CD4-positive, alpha-beta T cell treated with Interleukin-17A for 1 hour (primary cell): ENCODE measurements at regions not wholly inside any gene's neighbourhood (a gene's known extent, or its start where the extent isn't known, plus 50 kb on each side); places are given as distances from the start of the nearest gene placed in this dataset.
A peak's percentile ranks its signal among the peaks of the same experiment; 100 is the strongest.
"Not testable (repeated sequence)": the region's sequence is repeated elsewhere in the genome, so short reads cannot be mapped to it uniquely, and the experiment has no call there.

Source experiments
- DNase-seq: peaks from one replicate; pipeline ENCODE4 v3.0.0-alpha.2; 2020

DNA sequence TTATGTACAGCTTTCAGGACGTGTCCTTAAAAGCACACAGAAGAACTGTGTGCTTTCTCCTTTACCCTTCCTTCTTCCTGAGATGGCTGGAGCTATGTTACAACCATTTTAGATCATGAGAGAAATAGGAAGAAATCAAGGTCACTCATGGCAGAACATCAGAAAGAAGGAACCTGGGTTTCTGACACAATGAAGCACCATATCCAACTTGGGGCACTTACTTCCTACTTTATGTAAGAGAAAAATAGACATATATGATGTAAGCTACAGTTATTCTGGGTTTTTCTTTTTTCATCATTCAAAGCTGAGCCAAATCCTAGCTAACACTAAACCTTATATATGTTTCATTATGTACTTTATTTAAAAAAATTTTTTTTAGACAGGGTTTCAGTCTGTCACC lies 79.5 kb downstream of the FAM161A start:
- no peak for DNase-seq

DNA sequence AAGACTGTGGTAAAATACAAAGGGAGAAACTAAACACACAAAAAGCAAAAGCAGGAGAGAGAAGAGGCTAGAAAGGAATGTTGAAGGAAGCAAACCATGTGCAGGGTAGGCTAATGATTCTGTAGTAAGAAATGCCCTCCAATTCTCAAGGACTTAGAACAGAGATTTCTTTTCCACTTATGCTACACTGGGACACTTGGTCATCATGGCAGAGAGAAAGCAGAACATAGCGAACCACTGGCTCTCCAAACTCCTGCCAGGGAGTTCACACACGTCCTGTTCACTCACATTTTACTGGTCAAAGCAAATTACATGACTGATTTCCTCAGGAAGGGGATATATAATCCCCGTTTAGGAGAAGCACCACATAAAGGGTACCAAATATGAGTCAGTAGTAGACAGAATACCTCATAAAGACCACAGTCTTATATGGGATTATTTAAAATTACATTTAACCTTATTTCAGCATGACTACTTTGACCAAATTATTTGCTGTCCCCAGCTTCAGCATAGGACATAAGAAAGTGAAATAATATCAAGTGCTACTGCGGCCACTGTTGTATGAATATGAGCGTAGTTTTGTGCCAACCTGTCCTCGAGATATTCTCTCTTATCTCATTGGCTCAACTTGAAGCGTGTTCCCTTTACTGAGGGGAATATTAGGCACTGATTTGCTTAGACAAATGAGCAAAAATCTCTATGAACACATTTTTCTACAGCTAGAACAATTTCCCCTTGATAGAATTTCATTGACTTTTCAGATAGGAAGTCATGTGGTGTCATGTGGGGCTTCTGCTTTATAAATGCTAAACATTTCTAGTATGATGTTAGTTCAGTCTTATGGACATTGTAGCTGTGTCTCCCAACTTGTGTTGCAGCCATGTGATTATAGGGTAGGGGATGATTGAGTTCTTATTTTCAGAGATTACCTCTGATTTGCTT lies 81.7 kb downstream of the FAM161A start:
- no peak for DNase-seq

DNA sequence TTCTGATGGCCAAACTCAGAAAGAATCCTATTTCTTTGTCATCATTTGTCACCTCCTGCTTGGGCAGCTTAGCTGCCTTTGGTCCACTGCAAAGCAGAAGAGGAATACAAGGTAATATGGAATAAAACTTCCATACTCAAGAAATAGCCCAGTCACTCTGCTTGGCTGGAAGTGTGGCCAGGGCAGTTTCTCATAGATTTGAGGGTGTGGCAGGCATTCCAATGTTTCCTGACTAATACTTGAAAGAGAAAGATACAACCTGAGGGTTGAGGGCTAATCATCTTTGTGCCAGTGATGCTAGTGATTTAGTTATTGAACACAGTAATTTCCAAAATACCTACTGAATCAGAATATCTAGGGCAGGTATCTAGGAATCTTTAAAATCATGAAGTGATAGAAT lies 83.1 kb downstream of the FAM161A start:
- no peak for DNase-seq

DNA sequence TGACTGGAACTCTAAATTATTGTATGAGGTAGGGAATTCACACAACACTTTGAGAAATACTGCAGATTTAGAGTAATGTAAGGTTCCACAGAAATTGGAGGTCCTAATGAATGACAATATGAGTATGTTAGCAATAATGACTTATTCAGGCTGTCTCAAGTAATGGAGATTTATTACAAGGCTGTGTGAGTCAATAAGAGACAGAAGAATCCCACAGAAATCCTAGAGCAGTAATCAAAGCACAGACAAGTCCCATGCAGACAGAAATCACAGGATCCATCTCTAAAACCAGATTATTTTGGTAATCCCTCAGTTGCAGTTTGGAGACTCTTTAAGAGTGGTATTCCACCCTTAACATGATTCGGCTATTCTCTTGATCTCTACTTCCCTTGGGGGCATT lies 83.6 kb downstream of the FAM161A start:
- no peak for DNase-seq

DNA sequence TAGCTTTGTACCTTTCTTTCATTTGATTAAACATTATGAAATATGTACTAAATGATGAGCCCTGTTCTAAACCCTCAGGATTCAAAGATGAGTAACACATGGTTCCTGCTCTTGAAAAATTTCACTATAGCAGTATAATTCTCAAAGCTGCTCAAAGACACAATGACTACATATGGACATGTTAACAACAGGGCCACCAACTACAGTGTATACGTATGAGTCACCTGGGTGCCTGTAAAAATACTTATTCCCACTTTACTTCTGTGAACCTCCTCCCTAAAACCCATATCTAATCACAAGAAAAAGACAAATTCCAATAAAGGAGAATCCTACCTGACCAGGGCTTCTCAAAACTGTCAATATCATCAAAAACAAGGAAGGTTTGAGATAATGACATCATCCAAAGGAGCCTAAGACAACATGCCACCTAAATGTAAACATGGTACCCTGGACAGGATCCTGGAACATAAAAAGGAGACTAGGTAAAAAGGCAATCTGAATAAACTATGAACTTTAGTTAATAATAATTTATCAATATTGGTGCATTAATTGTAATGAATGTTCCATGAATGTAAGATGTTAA lies 84.7 kb downstream of the FAM161A start:
- no peak for DNase-seq

DNA sequence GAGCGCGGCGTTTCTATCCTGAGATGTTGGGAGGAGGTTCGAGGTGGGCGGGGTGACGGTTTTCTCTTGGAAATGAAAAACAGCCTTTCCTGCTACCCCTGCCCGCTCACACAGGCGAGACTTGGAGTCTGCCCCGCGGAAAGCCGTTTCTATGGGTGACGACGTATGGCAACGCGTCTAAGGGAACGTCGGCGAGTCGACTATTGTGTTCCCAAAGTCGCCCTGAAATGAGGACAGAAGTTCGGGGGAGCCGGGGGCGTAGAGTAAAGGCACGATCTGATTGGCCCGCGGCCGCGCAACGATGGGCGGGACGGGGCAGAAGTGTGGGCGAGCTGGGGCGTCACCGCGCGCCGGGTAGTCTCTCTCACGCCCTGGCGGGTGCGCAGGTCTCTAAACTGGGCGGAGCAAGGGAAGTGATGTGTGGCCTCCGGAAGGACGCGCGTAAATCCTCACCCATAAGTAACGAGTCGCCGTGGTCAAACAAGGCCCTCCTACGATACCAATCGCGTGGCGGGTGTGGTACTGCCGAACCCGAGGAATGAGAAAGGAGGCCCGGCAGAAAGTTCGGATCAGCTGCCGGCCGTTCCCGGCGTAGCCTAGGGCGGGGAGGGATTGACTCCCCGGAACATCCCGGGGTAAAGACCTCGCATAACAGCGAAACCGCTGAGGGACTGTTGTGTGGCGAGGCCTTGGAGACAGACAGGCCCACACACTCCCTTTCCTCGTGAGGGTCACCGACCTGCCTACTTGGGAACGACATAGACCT lies 89.6 kb downstream of the FAM161A start:
- DNase-seq, result peak; percentile 98

DNA sequence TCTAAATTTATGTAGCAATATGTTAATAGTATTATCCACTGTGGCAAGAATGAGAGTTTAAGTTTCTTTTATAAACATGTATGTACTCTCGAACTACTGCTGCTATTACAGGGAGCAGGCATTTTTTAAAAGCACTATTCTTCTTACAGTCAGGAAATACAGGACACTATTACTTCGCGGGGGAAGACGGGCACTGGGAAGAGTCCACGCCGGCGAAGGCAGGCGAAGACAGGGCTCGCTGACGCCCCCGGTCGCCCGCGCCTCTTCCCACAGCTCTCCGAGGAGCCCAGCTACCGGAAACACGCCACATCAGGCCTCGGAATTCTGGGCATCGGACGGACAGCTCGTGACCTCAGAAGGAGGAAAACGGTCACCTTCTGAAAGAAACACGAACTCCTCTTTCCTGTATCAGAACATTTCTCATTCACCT lies 90.2 kb downstream of the FAM161A start:
- DNase-seq, result no peak

DNA sequence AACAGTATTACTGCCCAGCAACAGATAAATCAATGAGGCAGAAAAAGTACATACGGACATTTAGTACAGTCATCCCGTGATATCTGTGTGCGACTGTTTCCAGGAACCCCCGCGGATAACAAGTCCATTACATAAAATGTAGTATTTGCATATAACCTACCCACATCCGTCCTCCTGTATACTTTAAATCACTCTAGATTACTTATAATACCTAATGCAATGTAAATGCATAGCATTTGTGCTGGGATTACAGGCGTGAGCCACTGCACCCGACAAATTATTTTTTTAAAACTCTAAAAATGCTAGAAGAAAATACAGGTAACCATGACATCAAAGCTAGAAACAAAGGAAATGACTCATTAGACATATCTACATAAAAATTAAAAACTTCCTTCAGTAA lies 91.6 kb downstream of the FAM161A start:
- peak; percentile 51 for DNase-seq

DNA sequence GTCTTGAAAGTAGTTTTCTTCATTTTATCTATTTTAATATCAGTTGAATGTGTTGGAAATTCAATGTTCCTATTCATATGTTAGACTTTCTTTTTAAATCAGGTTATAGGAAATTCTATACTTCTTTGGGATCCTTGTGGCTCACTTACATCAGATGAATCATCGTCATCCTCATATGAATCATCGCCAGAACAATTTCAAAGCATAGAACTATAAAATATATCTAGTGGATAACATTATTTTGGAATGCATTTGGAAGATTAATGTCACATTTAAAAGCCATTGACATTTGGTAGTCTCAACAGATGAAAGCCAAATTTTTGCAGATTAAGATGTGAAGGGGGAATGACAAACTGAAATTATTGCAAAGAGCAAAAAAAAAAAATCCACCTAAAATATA lies 94.1 kb downstream of the FAM161A start:
- DNase-seq, result no peak

DNA sequence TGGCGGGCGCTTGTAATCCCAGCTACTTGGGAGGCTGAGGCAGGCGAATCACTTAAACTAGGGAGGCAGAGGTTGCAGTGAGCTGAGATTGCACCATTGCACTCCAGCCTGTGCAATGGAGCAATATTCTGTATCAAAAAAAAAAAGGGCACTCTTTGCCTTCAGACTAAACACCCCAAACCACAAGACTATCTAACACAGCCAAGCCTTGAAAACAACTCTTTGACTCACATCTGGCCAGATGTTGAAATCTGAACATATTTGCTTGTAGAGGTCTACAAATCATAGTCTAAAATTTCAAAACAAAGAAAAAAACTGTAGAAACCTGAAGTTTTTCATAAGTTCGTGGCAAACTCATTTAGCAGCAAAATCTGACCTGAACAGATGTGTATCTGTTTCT lies 94.9 kb downstream of the FAM161A start:
- DNase-seq, result no peak

DNA sequence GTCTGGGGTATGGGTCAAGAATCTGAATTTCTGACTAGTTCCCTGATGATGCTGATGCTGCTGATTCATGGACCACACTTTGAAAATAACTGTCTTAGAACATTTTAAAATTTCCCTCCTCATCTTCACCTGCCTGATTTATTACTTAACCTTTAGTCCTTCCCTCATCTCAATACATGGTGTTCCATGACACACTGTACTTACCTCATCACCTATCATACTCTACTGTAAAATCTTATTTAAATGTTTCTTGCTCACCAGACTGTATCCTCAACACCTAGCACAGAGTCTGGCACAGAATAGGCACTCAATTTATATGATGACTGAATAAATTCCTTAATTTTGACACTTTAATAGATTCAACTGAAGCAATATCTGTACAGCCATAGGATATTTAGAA lies 95.7 kb downstream of the FAM161A start:
- DNase-seq, result no peak

DNA sequence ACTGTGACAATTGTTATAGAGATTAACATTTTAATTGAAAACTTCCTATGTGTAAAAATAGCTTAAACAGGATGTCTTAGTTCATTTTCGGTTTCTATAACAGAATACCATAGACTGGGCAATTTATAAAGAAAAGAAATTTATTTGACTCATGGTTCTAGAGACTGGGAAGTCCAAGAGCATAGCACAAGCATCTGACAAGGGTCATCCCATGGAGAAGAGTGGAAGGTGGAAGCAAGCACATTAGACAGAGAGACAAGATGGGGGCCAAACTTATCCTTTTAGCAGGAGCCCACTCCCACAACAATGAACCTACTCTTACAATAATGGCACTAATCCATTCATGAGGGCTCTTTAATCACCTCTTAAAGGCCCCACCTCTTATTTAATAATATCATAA lies 100.3 kb downstream of the FAM161A start:
- DNase-seq, result no peak

DNA sequence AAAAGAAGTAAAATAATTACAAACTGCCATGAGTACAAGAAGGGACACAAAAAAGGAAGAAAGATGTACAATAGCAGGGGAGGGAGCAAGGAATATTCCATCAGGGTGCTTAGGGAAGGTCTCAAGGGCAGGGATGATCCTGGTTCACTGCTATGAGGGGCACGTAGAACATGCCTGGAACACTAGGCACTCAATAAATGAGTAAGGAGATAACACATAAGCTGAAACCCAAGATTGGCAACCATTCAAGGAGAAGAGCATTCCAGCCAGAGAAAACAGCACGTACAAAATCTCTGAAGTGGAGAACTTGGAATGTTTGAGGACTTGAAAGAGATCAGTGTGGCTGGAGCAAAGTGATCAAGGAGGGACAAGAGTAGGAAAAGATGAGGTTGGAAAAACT lies 103.2 kb downstream of the FAM161A start:
- DNase-seq, result no peak

DNA sequence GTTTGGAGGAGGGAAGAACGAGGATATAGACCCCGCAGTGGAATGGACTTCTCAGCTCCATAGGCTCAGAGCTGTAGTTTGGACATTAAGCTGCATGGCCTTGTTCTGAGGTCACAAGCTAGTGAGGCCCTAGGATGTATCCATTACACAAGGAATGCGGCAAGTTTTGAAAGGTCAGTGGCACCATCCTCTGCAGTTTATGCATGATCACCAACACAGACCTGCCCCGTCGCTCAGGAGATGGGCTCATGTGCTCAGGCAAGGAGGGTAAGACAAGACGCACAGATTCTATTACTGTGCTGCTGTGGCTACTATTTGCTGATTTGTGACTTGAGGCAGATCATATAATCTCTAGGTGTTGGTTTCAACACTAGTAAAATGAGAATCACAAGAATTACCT lies 110.9 kb downstream of the FAM161A start:
- DNase-seq, result no peak

DNA sequence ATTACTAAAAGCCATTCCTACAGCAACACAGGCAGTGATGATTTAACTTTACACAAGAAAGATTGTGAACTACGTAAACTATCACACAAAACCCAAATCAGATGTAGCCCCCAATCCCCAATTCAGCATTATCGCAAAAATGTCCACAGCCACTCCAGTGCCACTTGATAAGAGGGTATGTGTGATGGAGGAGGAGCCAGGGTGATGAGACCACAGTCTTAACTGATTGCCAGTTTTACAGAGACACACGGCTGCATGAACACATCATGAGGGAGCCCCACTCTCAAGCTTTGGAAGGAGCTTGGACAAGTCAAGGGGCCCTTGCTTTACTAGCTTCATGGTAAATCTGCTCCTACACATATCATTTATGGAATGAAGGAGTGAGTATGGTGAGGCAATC lies 116.0 kb downstream of the FAM161A start:
- no peak for DNase-seq

DNA sequence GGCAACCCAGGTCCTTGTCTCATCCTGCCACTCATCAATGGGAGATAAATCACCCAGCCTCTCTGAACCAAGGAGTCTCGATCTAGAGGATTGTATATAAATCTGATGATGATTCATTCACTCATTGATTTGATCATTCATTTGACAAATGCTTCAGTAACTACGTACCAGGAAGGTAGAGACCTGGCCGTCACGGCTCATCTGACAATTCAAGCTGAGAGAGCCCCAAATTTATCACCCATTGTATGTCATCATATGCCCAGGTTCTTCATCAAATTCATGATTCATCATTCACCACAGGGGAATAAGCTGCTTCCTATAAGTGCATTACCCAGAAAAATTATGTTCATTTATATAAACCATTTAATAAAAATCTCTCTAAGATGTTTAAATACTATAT lies 116.9 kb downstream of the FAM161A start:
- no peak for DNase-seq

DNA sequence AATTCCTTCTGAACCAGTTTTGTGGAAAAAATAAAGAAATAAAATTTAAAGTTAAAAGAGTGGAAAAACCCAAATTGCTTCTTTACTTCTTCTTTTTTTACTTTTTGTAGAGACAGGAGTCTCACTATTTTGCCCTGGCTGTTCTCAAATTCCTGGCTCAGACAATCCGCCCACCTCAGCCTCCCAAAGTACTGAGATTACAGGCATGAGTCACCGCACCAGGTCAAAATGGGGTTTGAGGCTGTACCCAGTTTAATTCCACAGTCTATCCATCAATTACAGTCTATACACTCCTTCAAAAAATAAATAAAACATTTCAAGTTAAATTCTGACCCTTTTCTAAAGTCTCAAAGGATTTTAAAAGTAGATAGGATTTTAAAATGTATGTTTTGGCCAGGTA lies 120.3 kb downstream of the FAM161A start:
- no peak for DNase-seq

DNA sequence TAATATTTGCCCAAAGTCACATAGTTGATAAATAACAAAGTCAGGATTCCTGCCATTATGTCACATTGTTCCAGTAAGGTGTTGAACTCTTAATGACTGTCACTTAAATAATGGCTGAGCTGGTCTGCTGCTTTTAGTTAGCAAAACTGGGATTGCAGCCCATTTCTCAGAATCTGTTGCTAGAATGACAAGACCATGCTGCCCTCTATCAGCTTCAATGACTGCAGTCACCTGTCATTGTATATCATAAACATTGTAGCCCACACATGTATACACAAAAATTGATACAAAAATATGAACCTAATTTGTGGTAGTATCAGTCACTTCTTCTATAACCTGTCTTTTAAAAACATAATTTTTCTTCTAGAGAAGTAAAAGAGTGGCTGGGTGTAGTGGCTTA lies 121.1 kb downstream of the FAM161A start:
- DNase-seq, result no peak

DNA sequence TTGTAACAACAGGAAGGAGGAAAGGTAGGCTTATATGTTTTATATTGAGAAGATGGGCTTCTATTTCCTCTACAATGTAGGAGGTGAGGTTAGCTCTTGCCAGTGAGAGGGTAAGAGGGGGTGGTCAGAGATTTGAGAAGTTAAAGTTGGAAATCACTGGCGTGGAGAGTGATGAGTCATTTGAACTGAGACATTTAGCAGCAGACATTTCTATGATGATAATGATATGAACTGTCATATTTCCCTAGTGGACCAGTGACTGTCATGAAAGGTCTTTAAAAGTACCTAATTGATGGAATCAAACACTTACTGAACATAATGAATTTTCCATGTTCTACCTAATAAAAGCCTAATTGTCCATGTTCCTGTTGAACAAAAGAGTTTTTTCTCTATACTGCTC lies 126.1 kb downstream of the FAM161A start:
- DNase-seq, result no peak

DNA sequence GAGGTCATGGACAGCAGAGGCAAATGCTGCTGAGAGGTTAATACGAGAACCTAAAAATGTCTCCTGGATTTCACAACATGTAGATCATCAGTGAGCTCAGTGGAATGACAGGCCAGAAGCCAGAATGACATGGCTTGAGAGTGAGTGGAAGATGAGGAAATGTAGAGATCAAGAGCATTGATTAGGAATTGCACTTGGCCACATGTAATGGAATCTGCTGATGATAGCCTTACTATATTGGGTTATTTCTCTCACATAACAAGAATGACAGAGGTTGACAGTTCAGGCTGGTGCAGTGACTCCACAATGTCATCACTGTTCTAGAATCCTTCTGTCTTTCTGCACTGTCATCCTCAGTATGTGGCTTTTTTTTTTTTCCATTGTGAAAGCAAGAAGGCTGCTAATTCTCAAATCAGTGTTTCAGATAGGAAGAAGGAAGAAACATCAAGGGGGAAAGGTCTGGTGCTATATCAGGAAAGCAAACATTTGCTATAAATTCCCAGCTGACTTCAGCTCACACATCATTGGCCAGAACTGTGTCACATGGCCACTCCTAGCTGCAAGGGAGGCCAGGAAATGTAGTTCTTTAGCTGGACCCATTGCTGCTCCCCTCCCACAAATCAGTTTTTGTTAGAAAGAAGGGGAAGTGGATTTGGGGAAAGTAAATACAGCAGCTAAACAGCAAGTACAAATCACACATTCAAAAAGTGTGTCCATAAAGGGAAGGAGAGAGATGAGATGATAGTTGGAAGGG lies 127.2 kb downstream of the FAM161A start:
- DNase-seq, result no peak

DNA sequence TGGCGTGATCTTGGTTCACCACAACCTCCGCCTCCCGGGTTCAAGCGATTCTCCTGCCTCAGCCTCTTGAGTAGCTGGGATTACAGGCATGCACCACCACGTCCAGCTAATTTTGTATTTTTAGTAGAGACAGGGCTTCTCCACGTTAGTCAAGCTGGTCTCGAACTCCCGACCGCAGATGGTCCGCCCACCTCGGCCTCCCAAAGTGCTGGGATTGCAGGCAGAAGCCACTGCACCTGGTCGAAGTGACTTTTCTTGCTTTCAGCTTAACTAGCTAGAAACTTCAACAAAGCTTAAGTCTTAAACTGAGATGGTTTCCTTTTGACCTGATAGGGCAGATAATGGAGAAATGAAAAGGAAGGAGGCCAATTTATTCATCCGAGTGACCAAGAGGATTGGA lies 130.5 kb downstream of the FAM161A start:
- DNase-seq, result not testable (repeated sequence)

DNA sequence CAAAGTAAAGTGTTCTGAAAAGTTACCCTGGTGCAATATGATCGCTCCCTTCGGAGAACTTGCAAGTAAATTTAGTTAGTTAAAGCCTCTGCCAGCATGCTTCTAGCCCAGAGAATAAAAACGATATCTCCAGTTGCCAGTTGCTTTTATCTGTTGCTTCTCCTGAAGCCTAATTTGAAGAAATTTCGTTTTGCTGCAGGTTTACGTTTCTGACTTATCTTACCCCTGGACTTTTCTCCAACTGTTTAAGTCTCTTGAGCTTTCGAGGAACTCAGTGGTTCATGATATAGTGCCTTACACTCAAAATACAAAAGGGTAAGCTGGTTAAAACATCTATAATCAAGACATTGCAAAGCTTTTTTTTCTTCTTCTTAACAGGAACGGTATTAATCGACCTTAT lies 131.1 kb downstream of the FAM161A start:
- no peak for DNase-seq

DNA sequence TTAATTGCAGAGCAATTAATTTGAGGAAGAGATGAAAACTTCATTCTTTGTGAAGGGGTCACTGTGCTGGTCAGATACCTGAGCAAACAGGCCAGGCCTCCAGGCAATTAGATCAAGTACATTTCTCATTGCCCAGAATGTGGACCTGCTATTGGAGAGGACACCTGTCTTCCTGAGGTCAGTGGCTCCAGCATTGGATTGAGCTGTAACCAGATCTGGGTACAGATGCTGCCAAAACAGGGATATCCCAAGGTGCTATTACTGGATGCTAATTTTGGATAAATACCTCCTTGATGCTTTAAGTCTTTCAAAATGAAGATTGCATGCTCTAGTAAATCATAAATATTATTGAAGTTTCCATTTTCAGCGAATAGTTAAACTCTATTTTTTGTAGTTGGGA lies 131.5 kb downstream of the FAM161A start:
- DNase-seq, result no peak
